ENCODE measurements at regions not wholly inside any gene's neighbourhood (a gene's known extent, or its start where the extent isn't known, plus 50 kb on each side); places are given as distances from the start of the nearest gene placed in this dataset.
"Not testable (repeated sequence)": the region's sequence is repeated elsewhere in the genome, so short reads cannot be mapped to it uniquely, and the experiment has no call there.

DNA sequence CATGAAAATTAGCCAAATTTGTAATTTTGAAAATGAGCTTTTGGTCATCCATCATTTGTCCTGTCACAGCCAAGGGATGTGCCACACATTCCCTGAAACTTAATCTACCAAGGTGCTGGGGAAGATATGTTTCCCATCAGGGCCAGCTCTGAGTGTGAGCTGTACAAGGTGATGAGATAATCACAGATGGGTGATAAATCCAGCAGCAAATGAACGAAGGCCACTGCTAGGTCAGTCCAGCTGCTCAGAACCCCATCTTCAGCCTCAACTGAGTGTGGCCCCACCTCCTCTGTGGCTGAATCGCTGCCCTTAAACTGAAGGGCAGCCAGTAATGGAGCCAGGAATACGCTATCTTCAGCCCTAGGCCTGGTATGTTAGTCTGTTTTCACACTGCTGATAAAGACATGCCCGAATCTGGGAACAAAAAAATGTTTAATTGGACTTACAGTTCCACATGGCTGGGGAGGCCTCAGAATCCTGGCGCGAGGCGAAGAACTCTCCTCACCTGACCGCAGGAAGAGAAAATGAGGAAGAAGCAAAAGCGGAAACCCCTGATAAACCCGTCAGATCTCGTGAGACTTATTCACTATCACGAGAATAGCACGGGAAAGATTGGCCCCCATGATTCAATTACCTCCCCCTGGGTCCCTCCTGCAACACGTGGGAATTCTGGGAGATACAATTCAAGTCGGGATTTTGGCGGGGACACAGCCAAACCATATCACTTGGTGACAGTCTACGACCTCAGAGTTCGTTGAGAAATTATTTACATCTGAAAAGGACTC, 553.0 kb downstream of the NTRK3 start:
- no peak overlapping the region for H3K4me3 ChIP-seq (ENCODE audit: low read depth, low read length)
- DNase-seq (ENCODE audit: low read depth), result no peak
- no peak for TF ChIP-seq CTCF (IDR thresholded peaks at IDR 0.05; ENCODE audit: low read depth, low read length, missing control alignments)
- in situ Hi-C loops (cut with HindIII; ENCODE audit: low sequenced_read_pairs), result no loop called here

- in situ Hi-C loops (cut with HindIII; ENCODE audit: low sequenced_read_pairs), result no loop called here
- H3K4me3 ChIP-seq (ENCODE audit: low read depth, low read length), result no peak overlapping the region
- TF ChIP-seq CTCF (IDR thresholded peaks at IDR 0.05; ENCODE audit: low read depth, low read length, missing control alignments), result no peak
- no peak for DNase-seq (ENCODE audit: low read depth)
Measured at GRCh38 chr15:87702270-87702669, 554.3 kb downstream of the NTRK3 start.

GRCh38 chr15:87698467-87698866, 558.1 kb downstream of the NTRK3 start:
- in situ Hi-C loops (cut with HindIII; ENCODE audit: low sequenced_read_pairs); DNase-seq (ENCODE audit: low read depth); H3K4me3 ChIP-seq (ENCODE audit: low read depth, low read length): not testable (repeated sequence)

GRCh38 chr15:87689716-87690115, 566.8 kb downstream of the NTRK3 start:
- no peak for DNase-seq (ENCODE audit: low read depth)
- no peak for TF ChIP-seq CTCF (IDR thresholded peaks at IDR 0.05; ENCODE audit: low read depth, low read length, missing control alignments)

GRCh38 chr15:87687523-87687870, 569.0 kb downstream of the NTRK3 start:
- no peak overlapping the region for H3K4me3 ChIP-seq (ENCODE audit: low read depth, low read length)
- TF ChIP-seq CTCF (IDR thresholded peaks at IDR 0.05; ENCODE audit: low read depth, low read length, missing control alignments), result no peak
- DNase-seq (ENCODE audit: low read depth), result no peak
- in situ Hi-C loops (cut with HindIII; ENCODE audit: low sequenced_read_pairs), result no loop called here

More at GRCh38 chr15:87689716-87690115, 566.8 kb downstream of the NTRK3 start:
- H3K4me3 ChIP-seq (ENCODE audit: low read depth, low read length), result no peak overlapping the region
- in situ Hi-C loops (cut with HindIII; ENCODE audit: low sequenced_read_pairs), result no loop called here

DNA sequence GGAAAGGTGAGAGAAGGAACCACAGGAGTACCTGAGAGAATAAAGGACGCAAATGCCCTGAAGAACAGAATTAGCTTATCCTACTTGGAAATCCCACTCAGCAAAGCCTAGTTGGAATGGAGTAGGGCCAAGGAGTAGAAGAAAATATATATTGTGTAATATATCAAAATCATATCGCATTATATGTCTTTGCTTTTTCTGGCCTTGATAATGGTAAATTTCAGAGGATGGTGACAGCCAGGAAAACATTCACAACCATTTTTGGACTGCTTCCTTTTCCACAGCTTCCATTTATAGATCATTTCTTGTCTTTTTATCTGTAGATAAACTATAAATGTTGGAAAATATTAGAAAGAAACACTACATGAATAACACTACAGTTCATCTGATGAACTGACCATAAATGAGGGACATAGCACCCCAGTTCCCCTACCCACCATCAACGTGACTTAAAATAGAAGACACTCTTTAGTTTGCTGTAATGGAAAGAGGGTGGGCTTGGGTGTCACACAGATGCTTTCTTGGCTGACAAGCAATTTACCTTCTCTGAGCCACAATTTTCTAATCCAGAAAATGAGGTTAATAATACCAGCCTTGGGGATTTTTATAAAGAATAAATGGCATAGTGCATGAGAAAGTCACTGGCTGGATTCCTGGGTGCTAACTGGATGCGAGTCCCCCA, 569.6 kb downstream of the NTRK3 start:
- DNase-seq (ENCODE audit: low read depth), result no peak
- H3K4me3 ChIP-seq (ENCODE audit: low read depth, low read length), result no peak overlapping the region
- in situ Hi-C loops (cut with HindIII; ENCODE audit: low sequenced_read_pairs), result no loop called here
- no peak for TF ChIP-seq CTCF (IDR thresholded peaks at IDR 0.05; ENCODE audit: low read depth, low read length, missing control alignments)

GRCh38 chr15:87686339-87686738, 570.2 kb downstream of the NTRK3 start:
- in situ Hi-C loops (cut with HindIII; ENCODE audit: low sequenced_read_pairs), result no loop called here
- no peak overlapping the region for H3K4me3 ChIP-seq (ENCODE audit: low read depth, low read length)
- no peak for TF ChIP-seq CTCF (IDR thresholded peaks at IDR 0.05; ENCODE audit: low read depth, low read length, missing control alignments)
- no peak for DNase-seq (ENCODE audit: low read depth)

Data from astrocyte of the cerebellum (primary cell).